ENCODE measurements at regions not wholly inside any gene's neighbourhood (a gene's known extent, or its start where the extent isn't known, plus 50 kb on each side); places are given as distances from the start of the nearest gene placed in this dataset.
"Not testable (repeated sequence)": the region's sequence is repeated elsewhere in the genome, so short reads cannot be mapped to it uniquely, and the experiment has no call there.

DNA sequence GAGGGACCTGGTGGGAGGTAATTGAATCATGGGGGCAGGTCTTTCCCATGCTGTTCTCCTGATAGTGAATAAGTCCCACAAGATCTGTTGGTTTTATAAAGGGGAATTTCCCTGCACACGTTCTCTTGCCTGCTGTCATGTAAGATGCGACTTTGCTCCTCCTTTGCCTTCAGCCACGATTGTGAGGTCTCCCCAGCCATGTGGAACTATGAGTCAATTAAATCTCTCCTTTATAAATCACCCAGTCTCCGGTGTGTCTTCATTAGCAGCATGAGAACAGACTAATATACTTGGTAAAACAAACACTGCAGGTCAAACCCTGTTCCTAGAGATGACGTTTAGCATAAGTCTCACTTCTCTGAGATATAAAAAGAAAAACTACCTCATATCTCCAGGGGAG is 148.3 kb downstream of the MATN1 start:
- H3K36me3 ChIP-seq (ENCODE audit: control insufficient read depth in 2 of 2, insufficient read depth in 2 of 2, low read length in 2 of 2): no peaks in the 10 kb centered on the region
- no peak overlapping the region for H3K27ac ChIP-seq (ENCODE audit: low read depth in 2 of 2, low read length in 2 of 2)
- H3K9me3 ChIP-seq (ENCODE audit: control insufficient read depth in 2 of 2, low read length in 2 of 2): no peaks in the 10 kb centered on the region
- no peak overlapping the region for H3K9ac ChIP-seq (ENCODE audit: low read depth in 1 of 2, low read length in 2 of 2)
- no peaks in the 10 kb centered on the region for H3K4me1 ChIP-seq (ENCODE audit: control insufficient read depth in 2 of 2, insufficient read depth in 2 of 2, low read length in 2 of 2)
- peaks cover 0 to 4% of the 10 kb centered on the region in 2 donors for H3K27me3 ChIP-seq (ENCODE audit: control insufficient read depth in 2 of 2, insufficient read depth in 2 of 2, low read length in 2 of 2)
- H3K4me3 ChIP-seq (ENCODE audit: low read length in 2 of 2): no peak overlapping the region

DNA sequence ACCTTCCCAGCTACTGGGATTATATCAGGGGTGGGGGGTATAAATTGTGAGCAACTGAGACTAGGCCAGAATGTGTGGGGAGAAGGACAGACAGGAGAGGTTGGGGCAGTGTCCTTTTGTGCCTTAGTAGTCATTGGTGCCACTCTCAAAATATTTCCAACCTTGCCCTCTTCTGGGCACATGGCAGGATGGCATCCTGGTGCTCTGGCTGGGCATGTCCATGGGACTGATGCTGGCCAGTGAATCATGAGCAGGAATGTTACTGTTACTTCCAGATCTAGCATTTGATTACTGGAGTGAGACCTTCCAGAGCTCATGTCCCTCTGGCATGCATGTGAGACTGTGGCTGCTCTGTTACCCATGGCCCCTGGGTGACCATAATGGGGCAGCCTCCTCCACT is 151.2 kb downstream of the MATN1 start:
- Histone ChIP-seq H3K36me3 (ENCODE audit: control insufficient read depth in 2 of 2, insufficient read depth in 2 of 2, low read length in 2 of 2) (no peaks in the 10 kb centered on the region), H3K4me3 (ENCODE audit: low read length in 2 of 2) (no peak overlapping the region), H3K9ac (ENCODE audit: low read depth in 1 of 2, low read length in 2 of 2) (no peak overlapping the region), H3K27ac (ENCODE audit: low read depth in 2 of 2, low read length in 2 of 2) (no peak overlapping the region), H3K27me3 (ENCODE audit: control insufficient read depth in 2 of 2, insufficient read depth in 2 of 2, low read length in 2 of 2) (peaks cover 0 to 4% of the 10 kb centered on the region in 2 donors), H3K4me1 (ENCODE audit: control insufficient read depth in 2 of 2, insufficient read depth in 2 of 2, low read length in 2 of 2) (no peaks in the 10 kb centered on the region), H3K9me3 (ENCODE audit: control insufficient read depth in 2 of 2, low read length in 2 of 2) (no peaks in the 10 kb centered on the region)

GRCh38 chr1:30571380-30571779 is 152.0 kb downstream of the MATN1 start:
- Histone ChIP-seq H3K9me3 (ENCODE audit: control insufficient read depth in 2 of 2, low read length in 2 of 2) (no peaks in the 10 kb centered on the region), H3K27me3 (ENCODE audit: control insufficient read depth in 2 of 2, insufficient read depth in 2 of 2, low read length in 2 of 2) (peaks cover 0 to under 1% of the 10 kb centered on the region in 2 donors), H3K4me1 (ENCODE audit: control insufficient read depth in 2 of 2, insufficient read depth in 2 of 2, low read length in 2 of 2) (no peaks in the 10 kb centered on the region), H3K9ac (ENCODE audit: low read depth in 1 of 2, low read length in 2 of 2) (no peak overlapping the region), H3K27ac (ENCODE audit: low read depth in 2 of 2, low read length in 2 of 2) (no peak overlapping the region), H3K4me3 (ENCODE audit: low read length in 2 of 2) (no peak overlapping the region), H3K36me3 (ENCODE audit: control insufficient read depth in 2 of 2, insufficient read depth in 2 of 2, low read length in 2 of 2) (no peaks in the 10 kb centered on the region)

- no peak overlapping the region for H3K4me3 ChIP-seq (ENCODE audit: low read length in 2 of 2)
- H3K9me3 ChIP-seq (ENCODE audit: control insufficient read depth in 2 of 2, low read length in 2 of 2): no peaks in the 10 kb centered on the region
- H3K4me1 ChIP-seq (ENCODE audit: control insufficient read depth in 2 of 2, insufficient read depth in 2 of 2, low read length in 2 of 2): no peaks in the 10 kb centered on the region
Measured at GRCh38 chr1:30569384-30569783, 154.0 kb downstream of the MATN1 start.

GRCh38 chr1:30562559-30562958 is 160.8 kb downstream of the MATN1 start:
- Histone ChIP-seq H3K27me3 (ENCODE audit: control insufficient read depth in 2 of 2, insufficient read depth in 2 of 2, low read length in 2 of 2) (no peaks in the 10 kb centered on the region), H3K36me3 (ENCODE audit: control insufficient read depth in 2 of 2, insufficient read depth in 2 of 2, low read length in 2 of 2) (no peaks in the 10 kb centered on the region), H3K9ac (ENCODE audit: low read depth in 1 of 2, low read length in 2 of 2) (no peak overlapping the region), H3K4me3 (ENCODE audit: low read length in 2 of 2) (no peak overlapping the region), H3K4me1 (ENCODE audit: control insufficient read depth in 2 of 2, insufficient read depth in 2 of 2, low read length in 2 of 2) (no peaks in the 10 kb centered on the region), H3K9me3 (ENCODE audit: control insufficient read depth in 2 of 2, low read length in 2 of 2) (peaks cover 0 to 3% of the 10 kb centered on the region in 2 donors), H3K27ac (ENCODE audit: low read depth in 2 of 2, low read length in 2 of 2) (no peak overlapping the region)

More at GRCh38 chr1:30569384-30569783, 154.0 kb downstream of the MATN1 start:
- H3K36me3 ChIP-seq (ENCODE audit: control insufficient read depth in 2 of 2, insufficient read depth in 2 of 2, low read length in 2 of 2): no peaks in the 10 kb centered on the region
- no peaks in the 10 kb centered on the region for H3K27me3 ChIP-seq (ENCODE audit: control insufficient read depth in 2 of 2, insufficient read depth in 2 of 2, low read length in 2 of 2)
- H3K9ac ChIP-seq (ENCODE audit: low read depth in 1 of 2, low read length in 2 of 2): no peak overlapping the region
- H3K27ac ChIP-seq (ENCODE audit: low read depth in 2 of 2, low read length in 2 of 2): no peak overlapping the region

DNA sequence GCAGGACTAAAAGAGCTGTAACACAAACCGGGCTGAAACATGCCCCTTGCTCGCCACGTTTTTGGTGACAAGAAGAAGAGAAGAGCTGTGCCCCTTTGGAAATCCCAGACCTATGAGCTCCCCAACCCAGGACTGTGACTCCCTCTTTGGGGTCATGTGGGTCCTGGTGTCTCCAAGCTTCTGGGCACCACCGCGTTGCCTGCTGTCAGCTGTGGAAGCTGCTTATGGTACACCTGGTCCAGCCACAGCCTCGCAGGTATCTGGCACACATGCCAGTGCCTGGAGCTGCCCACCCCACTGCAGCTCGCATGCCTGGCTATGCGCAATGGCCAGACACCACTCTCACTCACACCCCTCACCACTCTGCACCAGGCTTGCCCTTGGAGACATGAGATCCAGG is 171.8 kb downstream of the MATN1 start:
- no peak overlapping the region for H3K9ac ChIP-seq (ENCODE audit: low read depth in 1 of 2, low read length in 2 of 2)
- no peak overlapping the region for H3K4me3 ChIP-seq (ENCODE audit: low read length in 2 of 2)
- no peaks in the 10 kb centered on the region for H3K9me3 ChIP-seq (ENCODE audit: control insufficient read depth in 2 of 2, low read length in 2 of 2)
- peaks cover 0 to 5% of the 10 kb centered on the region in 2 donors for H3K27me3 ChIP-seq (ENCODE audit: control insufficient read depth in 2 of 2, insufficient read depth in 2 of 2, low read length in 2 of 2)
- H3K27ac ChIP-seq (ENCODE audit: low read depth in 2 of 2, low read length in 2 of 2): no peak overlapping the region
- H3K36me3 ChIP-seq (ENCODE audit: control insufficient read depth in 2 of 2, insufficient read depth in 2 of 2, low read length in 2 of 2): no peaks in the 10 kb centered on the region
- no peaks in the 10 kb centered on the region for H3K4me1 ChIP-seq (ENCODE audit: control insufficient read depth in 2 of 2, insufficient read depth in 2 of 2, low read length in 2 of 2)

- H3K27me3 ChIP-seq (ENCODE audit: control insufficient read depth in 2 of 2, insufficient read depth in 2 of 2, low read length in 2 of 2): peaks cover 0 to 2% of the 10 kb centered on the region in 2 donors
- no peaks in the 10 kb centered on the region for H3K4me1 ChIP-seq (ENCODE audit: control insufficient read depth in 2 of 2, insufficient read depth in 2 of 2, low read length in 2 of 2)
- no peak overlapping the region for H3K27ac ChIP-seq (ENCODE audit: low read depth in 2 of 2, low read length in 2 of 2)
- H3K9ac ChIP-seq (ENCODE audit: low read depth in 1 of 2, low read length in 2 of 2): no peak overlapping the region
- no peak overlapping the region for H3K4me3 ChIP-seq (ENCODE audit: low read length in 2 of 2)
- H3K9me3 ChIP-seq (ENCODE audit: control insufficient read depth in 2 of 2, low read length in 2 of 2): no peaks in the 10 kb centered on the region
- no peaks in the 10 kb centered on the region for H3K36me3 ChIP-seq (ENCODE audit: control insufficient read depth in 2 of 2, insufficient read depth in 2 of 2, low read length in 2 of 2)
Measured at GRCh38 chr1:30550365-30551220, 172.8 kb downstream of the MATN1 start.

- not testable (repeated sequence) for H3K4me1 ChIP-seq (ENCODE audit: control insufficient read depth in 2 of 2, insufficient read depth in 2 of 2, low read length in 2 of 2); H3K9me3 ChIP-seq (ENCODE audit: control insufficient read depth in 2 of 2, low read length in 2 of 2); H3K27me3 ChIP-seq (ENCODE audit: control insufficient read depth in 2 of 2, insufficient read depth in 2 of 2, low read length in 2 of 2); H3K9ac ChIP-seq (ENCODE audit: low read depth in 1 of 2, low read length in 2 of 2); H3K36me3 ChIP-seq (ENCODE audit: control insufficient read depth in 2 of 2, insufficient read depth in 2 of 2, low read length in 2 of 2); H3K27ac ChIP-seq (ENCODE audit: low read depth in 2 of 2, low read length in 2 of 2); H3K4me3 ChIP-seq (ENCODE audit: low read length in 2 of 2)
Measured at GRCh38 chr1:30549872-30550271, 173.5 kb downstream of the MATN1 start.

GRCh38 chr1:30548294-30548693 is 175.1 kb downstream of the MATN1 start:
- H3K9me3 ChIP-seq (ENCODE audit: control insufficient read depth in 2 of 2, low read length in 2 of 2): no peaks in the 10 kb centered on the region
- H3K27ac ChIP-seq (ENCODE audit: low read depth in 2 of 2, low read length in 2 of 2): no peak overlapping the region
- no peaks in the 10 kb centered on the region for H3K4me1 ChIP-seq (ENCODE audit: control insufficient read depth in 2 of 2, insufficient read depth in 2 of 2, low read length in 2 of 2)
- H3K27me3 ChIP-seq (ENCODE audit: control insufficient read depth in 2 of 2, insufficient read depth in 2 of 2, low read length in 2 of 2): no peaks in the 10 kb centered on the region
- no peaks in the 10 kb centered on the region for H3K36me3 ChIP-seq (ENCODE audit: control insufficient read depth in 2 of 2, insufficient read depth in 2 of 2, low read length in 2 of 2)
- no peak overlapping the region for H3K4me3 ChIP-seq (ENCODE audit: low read length in 2 of 2)
- H3K9ac ChIP-seq (ENCODE audit: low read depth in 1 of 2, low read length in 2 of 2): no peak overlapping the region

DNA sequence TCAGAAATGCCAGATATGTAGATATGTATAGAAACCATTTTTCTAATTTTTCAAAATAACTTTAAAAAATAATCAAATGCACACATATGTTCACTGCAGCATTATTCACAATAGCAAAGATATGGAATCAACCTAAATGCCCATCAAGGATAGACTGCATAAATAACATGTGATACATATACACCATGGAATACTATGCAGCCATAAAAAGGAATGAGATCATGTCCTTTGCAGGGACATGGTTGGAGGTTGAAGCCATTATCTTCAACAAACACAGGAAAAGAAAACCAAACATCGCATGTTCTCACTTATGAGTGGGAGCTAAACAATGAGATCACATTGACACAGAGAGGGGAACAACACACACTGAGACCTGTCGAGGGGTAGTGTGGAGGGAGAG is 176.1 kb downstream of the MATN1 start:
- not testable (repeated sequence) for H3K4me1 ChIP-seq (ENCODE audit: control insufficient read depth in 2 of 2, insufficient read depth in 2 of 2, low read length in 2 of 2); H3K36me3 ChIP-seq (ENCODE audit: control insufficient read depth in 2 of 2, insufficient read depth in 2 of 2, low read length in 2 of 2); H3K9me3 ChIP-seq (ENCODE audit: control insufficient read depth in 2 of 2, low read length in 2 of 2)

More for the DNA sequence above, 176.1 kb downstream of the MATN1 start:
- H3K4me3 ChIP-seq (ENCODE audit: low read length in 2 of 2); H3K27me3 ChIP-seq (ENCODE audit: control insufficient read depth in 2 of 2, insufficient read depth in 2 of 2, low read length in 2 of 2); H3K9ac ChIP-seq (ENCODE audit: low read depth in 1 of 2, low read length in 2 of 2); H3K27ac ChIP-seq (ENCODE audit: low read depth in 2 of 2, low read length in 2 of 2): not testable (repeated sequence)

Measured in mucosa of rectum (tissue), 2 donors.